H1 (cell line): ENCODE measurements at regions not wholly inside any gene's neighbourhood (a gene's known extent, or its start where the extent isn't known, plus 50 kb on each side); places are given as distances from the start of the nearest gene placed in this dataset.

Source experiments
- RFX5 ChIP-seq: IDR thresholded peaks from 2 replicates; pipeline ENCODE4 v1.6.1; 2011; ENCODE audit warnings: low read depth, low read length, improper control_type of control experiment, borderline replicate concordance
- SAP30 ChIP-seq: fragments of 300-600 bp; sonication (generic); IDR thresholded peaks from 2 replicates; pipeline ENCODE4 v1.7.1; 2012; ENCODE audit warnings: low read length, moderate library complexity, mild to moderate bottlenecking, inconsistent platforms; ENCODE audit not compliant: insufficient read depth, insufficient replicate concordance

DNA sequence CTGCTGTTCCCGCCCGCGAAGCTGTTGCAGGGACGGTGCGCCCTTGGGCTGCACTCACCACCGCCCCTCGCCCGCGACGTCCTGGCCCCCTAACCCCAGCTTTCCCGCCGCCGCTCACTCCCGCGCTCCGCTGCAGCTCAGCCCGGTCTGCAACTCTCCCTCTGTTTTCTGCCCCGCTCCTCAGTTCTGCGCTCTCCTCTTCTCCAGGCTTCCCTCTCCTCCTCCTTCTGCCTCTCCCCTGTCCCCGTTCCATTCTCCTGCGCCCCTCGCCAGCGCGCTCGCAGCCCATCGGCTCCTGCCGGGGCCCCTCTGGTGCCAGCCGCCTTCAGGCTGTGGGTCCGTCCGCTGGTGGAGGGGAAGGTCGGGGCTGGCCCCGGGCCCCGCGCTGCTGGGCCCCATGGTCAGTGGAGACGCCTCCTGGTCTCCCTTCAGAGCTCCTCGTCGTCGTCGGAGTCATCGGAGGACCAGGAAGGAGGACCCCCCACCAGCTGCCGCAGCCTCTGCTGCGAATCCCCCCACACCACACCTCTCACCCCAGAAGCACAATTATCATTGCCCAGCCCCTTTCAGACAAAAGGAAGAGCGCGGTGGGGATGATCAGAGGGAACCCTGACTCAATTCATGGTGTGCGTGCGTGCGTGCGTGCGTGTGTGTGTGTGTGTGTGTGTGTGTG is 223.2 kb upstream of the FOXF1 start (continued):
- TF ChIP-seq SAP30: no peak
- TF ChIP-seq RFX5: no peak
